SKM-1 treated with dmso at 0.1 percent for 144 hours (cell line): ENCODE measurements at regions not wholly inside any gene's neighbourhood (a gene's known extent, or its start where the extent isn't known, plus 50 kb on each side); places are given as distances from the start of the nearest gene placed in this dataset.

Source experiments
- DNase-seq: peaks from one replicate; lab custom pipeline; 2025; ENCODE audit not compliant: unreplicated experiment; lab: John Stamatoyannopoulos, UW

- DNase-seq, result no peak
These were observed 308.7 kb upstream of the ATP2B1 start for GRCh38 chr12:90017316-90017715.

GRCh38 chr12:90015228-90015627, 306.6 kb upstream of the ATP2B1 start:
- DNase-seq, result no peak

- no peak for DNase-seq
These were observed 304.8 kb upstream of the ATP2B1 start for GRCh38 chr12:90013409-90013808.

- DNase-seq, result no peak
These were observed 301.5 kb upstream of the ATP2B1 start for GRCh38 chr12:90010089-90010488.

- no peak for DNase-seq
These were observed 299.6 kb upstream of the ATP2B1 start for GRCh38 chr12:90008277-90008676.

GRCh38 chr12:90004319-90005074, 295.9 kb upstream of the ATP2B1 start:
- no peak for DNase-seq

- no peak for DNase-seq
These were observed 295.1 kb upstream of the ATP2B1 start for GRCh38 chr12:90003688-90004087.

- DNase-seq, result no peak
These were observed 292.1 kb upstream of the ATP2B1 start for GRCh38 chr12:90000721-90001120.

- DNase-seq, result no peak
These were observed 291.3 kb upstream of the ATP2B1 start for GRCh38 chr12:89999699-90000505.

GRCh38 chr12:89995870-89996269, 287.2 kb upstream of the ATP2B1 start:
- DNase-seq, result no peak

GRCh38 chr12:89994911-89995310, 286.3 kb upstream of the ATP2B1 start:
- DNase-seq, result no peak

GRCh38 chr12:89993632-89994031, 285.0 kb upstream of the ATP2B1 start:
- DNase-seq, result no peak

- DNase-seq, result no peak
These were observed 284.2 kb upstream of the ATP2B1 start for GRCh38 chr12:89992668-89993451.

GRCh38 chr12:89991807-89992590, 283.4 kb upstream of the ATP2B1 start:
- no peak for DNase-seq

- no peak for DNase-seq
These were observed 279.7 kb upstream of the ATP2B1 start for GRCh38 chr12:89988188-89988915.

GRCh38 chr12:89985935-89986334, 277.3 kb upstream of the ATP2B1 start:
- DNase-seq, result no peak

GRCh38 chr12:89984846-89985245, 276.2 kb upstream of the ATP2B1 start:
- no peak for DNase-seq

- no peak for DNase-seq
These were observed 275.0 kb upstream of the ATP2B1 start for GRCh38 chr12:89983622-89984021.

- no peak for DNase-seq
These were observed 271.6 kb upstream of the ATP2B1 start for GRCh38 chr12:89980236-89980635.

GRCh38 chr12:89977405-89978085, 268.9 kb upstream of the ATP2B1 start:
- no peak for DNase-seq
